Mesendoderm (in vitro differentiated cells): ENCODE measurements at regions not wholly inside any gene's neighbourhood (a gene's known extent, or its start where the extent isn't known, plus 50 kb on each side); places are given as distances from the start of the nearest gene placed in this dataset.

Experiments
- DNase-seq: peaks from one replicate; pipeline ENCODE4 v3.0.0; 2013
- H2AK5ac ChIP-seq: 2 replicates; pipeline ENCODE4 v1.6.1; 2013; ENCODE audit warnings: low read length, inconsistent platforms
- H2BK120ac ChIP-seq: 2 replicates; pipeline ENCODE4 v1.6.1; 2013; ENCODE audit warnings: low read depth, mild to moderate bottlenecking, low read length, moderate library complexity, mixed read lengths
- H2BK15ac ChIP-seq: replicated peaks from 2 replicates; pipeline ENCODE4 v1.6.1; 2013; ENCODE audit warnings: low read depth, mild to moderate bottlenecking, moderate library complexity
- H2BK5ac ChIP-seq: 2 replicates; pipeline ENCODE4 v1.6.1; 2013; ENCODE audit warnings: low read length, inconsistent platforms
- H3K18ac ChIP-seq: 2 replicates; pipeline ENCODE4 v1.6.1; 2013; ENCODE audit warnings: mild to moderate bottlenecking, low read length, mixed read lengths
- H3K23ac ChIP-seq: one replicate; pipeline ENCODE4 v1.6.1; 2013; ENCODE audit warnings: low read length
- H3K27ac ChIP-seq: 2 replicates; pipeline ENCODE4 v1.5.1; 2013; ENCODE audit warnings: low read depth, mild to moderate bottlenecking, inconsistent platforms, low read length, moderate library complexity
- H3K27me3 ChIP-seq: 2 replicates; pipeline ENCODE4 v1.6.1; 2013; ENCODE audit warnings: low read length, control low read depth, mild to moderate bottlenecking, inconsistent platforms; ENCODE audit not compliant: insufficient read depth, poor library complexity
- H3K36me3 ChIP-seq: 2 replicates; pipeline ENCODE4 v1.6.1; 2013; ENCODE audit warnings: low read length, inconsistent platforms; ENCODE audit not compliant: control insufficient read depth, insufficient read depth
- H3K4ac ChIP-seq: one replicate; pipeline ENCODE4 v1.6.1; 2013; ENCODE audit warnings: low read depth, mild to moderate bottlenecking, low read length, moderate library complexity
- H3K4me1 ChIP-seq: 2 replicates; pipeline ENCODE4 v1.6.1; 2013; ENCODE audit warnings: low read depth, low read length, inconsistent platforms; ENCODE audit not compliant: control insufficient read depth
- H3K4me2 ChIP-seq: 2 replicates; pipeline ENCODE4 v1.6.1; 2013; ENCODE audit warnings: low read length
- H3K4me3 ChIP-seq: 2 replicates; pipeline ENCODE4 v1.5.1; 2013; ENCODE audit warnings: mild to moderate bottlenecking, low read length
- H3K56ac ChIP-seq: one replicate; pipeline ENCODE4 v1.6.1; 2013; ENCODE audit warnings: low read length
- H3K79me1 ChIP-seq: 2 replicates; pipeline ENCODE4 v1.6.1; 2013; ENCODE audit warnings: low read length, inconsistent platforms
- H3K79me2 ChIP-seq: 2 replicates; pipeline ENCODE4 v1.6.1; 2013; ENCODE audit warnings: mild to moderate bottlenecking, low read length; ENCODE audit not compliant: control insufficient read depth, insufficient read depth
- H3K9ac ChIP-seq: 2 replicates; pipeline ENCODE4 v1.6.1; 2013; ENCODE audit warnings: low read length, inconsistent platforms
- H4K5ac ChIP-seq: one replicate; pipeline ENCODE4 v1.6.1; 2013; ENCODE audit warnings: low read length
- H4K8ac ChIP-seq: one replicate; pipeline ENCODE4 v1.6.1; 2013; ENCODE audit warnings: low read depth, mild to moderate bottlenecking, control low read depth, low read length, moderate library complexity
- WGBS: extraction: QIAGEN DNeasy Blood & Tissue Kit; methylation state at CpG from one replicate; pipeline ENCODE4 v1.1.7; 2013; ENCODE audit warnings: low lambda C conversion rate, missing lambda C conversion rate; ENCODE audit not compliant: insufficient coverage; ENCODE audit errors: extremely low coverage; 5-methylcytosine and 5-hydroxymethylcytosine counted together

- Histone ChIP-seq H2BK5ac (no peak overlapping the region), H4K8ac (no peak overlapping the region), H3K27me3 (no peaks in the 10 kb centered on the region), H3K18ac (no peak overlapping the region), H3K27ac (no peak overlapping the region), H3K79me1 (no peaks in the 10 kb centered on the region), H3K4me2 (no peak overlapping the region), H3K36me3 (no peaks in the 10 kb centered on the region), H4K5ac (no peak overlapping the region), H3K4ac (no peak overlapping the region), H3K4me1 (no peaks in the 10 kb centered on the region), H3K4me3 (no peak overlapping the region), H3K9ac (no peak overlapping the region), H2BK15ac (no peak overlapping the region), H2BK120ac (no peak overlapping the region), H3K56ac (no peak overlapping the region), H2AK5ac (no peak overlapping the region), H3K79me2 (no peaks in the 10 kb centered on the region), H3K23ac (no peak overlapping the region)
- DNase-seq = peak; percentile 32
Observed at GRCh38 chr14:55963295-55963694, 154.9 kb upstream of the PELI2 start.

DNA sequence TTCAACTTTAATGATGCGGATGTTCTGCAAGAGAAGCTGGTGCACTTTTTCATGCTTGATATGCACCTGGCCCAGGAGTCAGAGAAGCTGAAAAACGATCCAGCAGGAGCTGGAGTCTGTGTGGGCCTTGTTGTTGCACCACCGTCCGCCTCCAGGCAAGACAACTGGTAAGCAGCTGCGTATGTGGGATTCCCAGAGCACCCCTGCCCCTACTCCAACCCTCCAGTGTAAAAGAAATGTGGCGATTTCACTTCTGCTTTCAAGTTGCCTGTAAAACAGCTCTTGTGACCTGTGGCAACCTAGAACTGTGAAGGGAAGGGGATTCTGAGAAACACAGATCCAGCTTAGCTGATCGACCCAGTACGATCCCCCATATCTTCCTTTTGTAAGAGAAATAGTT lies 154.1 kb upstream of the PELI2 start:
- Histone ChIP-seq H3K9ac (no peak overlapping the region), H3K79me2 (no peaks in the 10 kb centered on the region)
- no CpG with 5 or more reads among the region's 8 CpGs for WGBS

GRCh38 chr14:55964821-55965220 lies 153.4 kb upstream of the PELI2 start:
- H3K4me1 ChIP-seq = no peaks in the 10 kb centered on the region
- H3K79me1 ChIP-seq = no peaks in the 10 kb centered on the region
- no peak for DNase-seq

More for the DNA sequence above, 154.1 kb upstream of the PELI2 start:
- Histone ChIP-seq H2BK120ac (no peak overlapping the region), H2BK15ac (no peak overlapping the region), H3K4ac (no peak overlapping the region), H3K27ac (no peak overlapping the region), H4K8ac (no peak overlapping the region), H3K79me1 (no peaks in the 10 kb centered on the region), H3K18ac (no peak overlapping the region), H3K36me3 (no peaks in the 10 kb centered on the region), H3K27me3 (no peaks in the 10 kb centered on the region), H2BK5ac (no peak overlapping the region), H3K23ac (no peak overlapping the region), H2AK5ac (no peak overlapping the region), H3K4me1 (no peaks in the 10 kb centered on the region), H3K56ac (no peak overlapping the region), H3K4me3 (no peak overlapping the region), H4K5ac (no peak overlapping the region), H3K4me2 (no peak overlapping the region)
- DNase-seq = no peak

DNA sequence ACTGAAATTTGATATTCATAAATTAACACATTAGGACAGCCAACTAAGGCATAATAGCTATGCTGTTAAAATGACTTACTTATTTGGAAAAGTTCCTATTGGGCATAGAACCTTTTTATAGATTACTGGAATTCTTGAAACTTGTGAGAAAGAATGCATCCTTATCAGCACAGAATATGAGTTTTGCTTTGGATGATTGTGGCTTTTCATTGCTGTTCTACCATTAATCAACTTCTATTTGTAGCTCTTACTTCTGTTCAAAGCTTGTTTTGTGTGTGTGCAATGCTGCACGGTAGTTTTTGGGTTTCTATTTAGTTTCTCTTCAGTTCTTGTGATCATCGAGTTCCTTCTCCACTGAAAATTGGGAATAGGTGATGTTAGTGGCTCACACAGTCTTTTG lies 152.4 kb upstream of the PELI2 start:
- Histone ChIP-seq H3K18ac (no peak overlapping the region), H4K8ac (no peak overlapping the region), H2BK5ac (no peak overlapping the region), H3K79me1 (no peaks in the 10 kb centered on the region), H3K9ac (no peak overlapping the region), H3K4ac (no peak overlapping the region), H2BK15ac (no peak overlapping the region), H3K4me2 (no peak overlapping the region), H3K4me1 (no peaks in the 10 kb centered on the region), H3K27me3 (no peaks in the 10 kb centered on the region), H3K36me3 (no peaks in the 10 kb centered on the region), H2BK120ac (no peak overlapping the region), H3K56ac (no peak overlapping the region), H3K27ac (no peak overlapping the region), H2AK5ac (no peak overlapping the region), H3K4me3 (no peak overlapping the region), H3K79me2 (no peaks in the 10 kb centered on the region), H3K23ac (no peak overlapping the region), H4K5ac (no peak overlapping the region)
- DNase-seq = no peak
- no CpG with 5 or more reads among the region's 2 CpGs for WGBS

More at GRCh38 chr14:55964821-55965220, 153.4 kb upstream of the PELI2 start:
- no peak overlapping the region for H4K8ac ChIP-seq
- WGBS = no CpG with 5 or more reads among the region's 3 CpGs
- H3K4me2 ChIP-seq = no peak overlapping the region
- H3K36me3 ChIP-seq = no peaks in the 10 kb centered on the region
- no peaks in the 10 kb centered on the region for H3K79me2 ChIP-seq
- no peak overlapping the region for H3K23ac ChIP-seq
- H2BK15ac ChIP-seq = no peak overlapping the region
- H2BK120ac ChIP-seq = no peak overlapping the region
- H3K56ac ChIP-seq = no peak overlapping the region
- no peak overlapping the region for H4K5ac ChIP-seq
- no peak overlapping the region for H2AK5ac ChIP-seq
- H2BK5ac ChIP-seq = no peak overlapping the region
- no peak overlapping the region for H3K27ac ChIP-seq
- H3K9ac ChIP-seq = no peak overlapping the region
- H3K18ac ChIP-seq = no peak overlapping the region
- no peak overlapping the region for H3K4ac ChIP-seq
- H3K27me3 ChIP-seq = no peaks in the 10 kb centered on the region
- H3K4me3 ChIP-seq = no peak overlapping the region

- Histone ChIP-seq H3K9ac (no peak overlapping the region), H3K36me3 (no peaks in the 10 kb centered on the region), H3K27me3 (no peaks in the 10 kb centered on the region), H2BK15ac (no peak overlapping the region), H3K79me2 (no peaks in the 10 kb centered on the region), H4K5ac (no peak overlapping the region), H2BK5ac (no peak overlapping the region), H3K18ac (no peak overlapping the region), H3K4me2 (no peak overlapping the region), H3K4ac (no peak overlapping the region), H3K56ac (no peak overlapping the region), H3K27ac (no peak overlapping the region), H4K8ac (no peak overlapping the region), H3K23ac (no peak overlapping the region), H3K4me3 (no peak overlapping the region), H3K4me1 (no peaks in the 10 kb centered on the region), H3K79me1 (no peaks in the 10 kb centered on the region), H2AK5ac (no peak overlapping the region), H2BK120ac (no peak overlapping the region)
- no CpG with 5 or more reads among the region's 3 CpGs for WGBS
- DNase-seq = no peak
Observed at GRCh38 chr14:55968741-55969140, 149.5 kb upstream of the PELI2 start.

GRCh38 chr14:55973285-55973800 lies 144.9 kb upstream of the PELI2 start:
- no peak overlapping the region for H3K23ac ChIP-seq
- H3K27ac ChIP-seq = no peak overlapping the region
- no peak overlapping the region for H3K9ac ChIP-seq
- no peak overlapping the region for H4K5ac ChIP-seq
- no peak overlapping the region for H2BK15ac ChIP-seq
- H3K56ac ChIP-seq = no peak overlapping the region
- H3K4me2 ChIP-seq = no peak overlapping the region
- no peak overlapping the region for H3K18ac ChIP-seq
- H4K8ac ChIP-seq = no peak overlapping the region
- H3K36me3 ChIP-seq = no peaks in the 10 kb centered on the region
- H3K79me1 ChIP-seq = no peaks in the 10 kb centered on the region
- no peaks in the 10 kb centered on the region for H3K27me3 ChIP-seq
- DNase-seq = no peak
- H3K4me1 ChIP-seq = no peaks in the 10 kb centered on the region
- no peak overlapping the region for H3K4me3 ChIP-seq
- H3K4ac ChIP-seq = no peak overlapping the region
- no peaks in the 10 kb centered on the region for H3K79me2 ChIP-seq
- no peak overlapping the region for H2AK5ac ChIP-seq
- H2BK5ac ChIP-seq = no peak overlapping the region
- no CpG with 5 or more reads among the region's 4 CpGs for WGBS
- no peak overlapping the region for H2BK120ac ChIP-seq
